Astrocyte (in vitro differentiated cells and primary cell): ENCODE measurements at regions not wholly inside any gene's neighbourhood (a gene's known extent, or its start where the extent isn't known, plus 50 kb on each side); places are given as distances from the start of the nearest gene placed in this dataset.

Experiments used
- DNase-seq: peaks from one replicate; pipeline ENCODE4 v3.0.0-alpha.2; 2010; ENCODE audit warnings: low read depth
- FAIRE-seq: peaks from 2 replicates; lab custom pipeline; 2011; peaks lifted over from hg19 to GRCh38; lab: Jason Lieb, UNC
- H2AFZ ChIP-seq: 2 replicates; pipeline ENCODE4 v1.6.0; 2012; ENCODE audit warnings: low read depth, low read length, inconsistent platforms
- H3K27ac ChIP-seq: 2 replicates; pipeline ENCODE4 v1.5.1; 2011; ENCODE audit warnings: low read depth, low read length, inconsistent platforms
- H3K27me3 ChIP-seq: 2 replicates; pipeline ENCODE4 v1.6.0; 2011; ENCODE audit warnings: low read length, inconsistent platforms; ENCODE audit not compliant: insufficient read depth
- H3K36me3 ChIP-seq: 2 replicates; pipeline ENCODE4 v1.5.1; 2011; ENCODE audit warnings: low read length, inconsistent platforms; ENCODE audit not compliant: insufficient read depth
- H3K4me1 ChIP-seq: 2 replicates; pipeline ENCODE4 v1.5.1; 2011; ENCODE audit warnings: low read length, inconsistent platforms; ENCODE audit not compliant: insufficient read depth
- H3K4me2 ChIP-seq: 2 replicates; pipeline ENCODE4 v1.6.0; 2012; ENCODE audit warnings: low read length, inconsistent platforms
- H3K4me3 ChIP-seq: 2 replicates; pipeline ENCODE4 v1.5.1; 2011; ENCODE audit warnings: low read depth, mild to moderate bottlenecking, low read length, inconsistent platforms; ENCODE audit not compliant: insufficient read depth
- H3K79me2 ChIP-seq: 2 replicates; pipeline ENCODE4 v1.6.0; 2012; ENCODE audit warnings: mild to moderate bottlenecking, low read length, inconsistent platforms; ENCODE audit not compliant: insufficient read depth
- H3K9ac ChIP-seq: 2 replicates; pipeline ENCODE4 v1.6.0; 2012; ENCODE audit warnings: mild to moderate bottlenecking, low read length, inconsistent platforms
- H3K9me3 ChIP-seq: 2 replicates; pipeline ENCODE4 v1.5.1; 2012; ENCODE audit warnings: low read depth, mild to moderate bottlenecking, low read length, inconsistent platforms; ENCODE audit not compliant: insufficient read depth
- H4K20me1 ChIP-seq: 2 replicates; pipeline ENCODE4 v1.6.0; 2012; ENCODE audit warnings: low read length, inconsistent platforms; ENCODE audit not compliant: insufficient read depth
- H3K27ac Mint-ChIP-seq: one replicate; pipeline ENCODE4 v1.8.0; 2021; ENCODE audit warnings: mild to moderate bottlenecking, mixed read lengths; ENCODE audit not compliant: unreplicated experiment
- H3K27me3 Mint-ChIP-seq: one replicate; pipeline ENCODE4 v1.8.0; 2021; ENCODE audit warnings: low read depth, mixed read lengths; ENCODE audit not compliant: unreplicated experiment
- H3K36me3 Mint-ChIP-seq: one replicate; pipeline ENCODE4 v1.8.0; 2021; ENCODE audit warnings: low read depth, mixed read lengths; ENCODE audit not compliant: unreplicated experiment
- H3K4me1 Mint-ChIP-seq: one replicate; pipeline ENCODE4 v1.8.0; 2021; ENCODE audit warnings: low read depth, mixed read lengths; ENCODE audit not compliant: unreplicated experiment
- H3K4me3 Mint-ChIP-seq: one replicate; pipeline ENCODE4 v1.8.0; 2021; ENCODE audit warnings: mild to moderate bottlenecking, moderate library complexity, mixed read lengths; ENCODE audit not compliant: unreplicated experiment
- H3K9me3 Mint-ChIP-seq: one replicate; pipeline ENCODE4 v1.8.0; 2021; ENCODE audit warnings: mild to moderate bottlenecking, mixed read lengths; ENCODE audit not compliant: unreplicated experiment
- EZH2 ChIP-seq: IDR thresholded peaks from 2 replicates; pipeline ENCODE4 v1.6.1; 2012; ENCODE audit warnings: mild to moderate bottlenecking, low read length, inconsistent platforms; ENCODE audit not compliant: insufficient read depth
- TF ChIP-seq, protein P1 (sequence below): IDR thresholded peaks from 2 replicates; pipeline ENCODE4 v1.5.1; 2011; ENCODE audit warnings: low read depth, mild to moderate bottlenecking, inconsistent platforms, low read length, moderate library complexity; ENCODE audit not compliant: insufficient read depth

DNA sequence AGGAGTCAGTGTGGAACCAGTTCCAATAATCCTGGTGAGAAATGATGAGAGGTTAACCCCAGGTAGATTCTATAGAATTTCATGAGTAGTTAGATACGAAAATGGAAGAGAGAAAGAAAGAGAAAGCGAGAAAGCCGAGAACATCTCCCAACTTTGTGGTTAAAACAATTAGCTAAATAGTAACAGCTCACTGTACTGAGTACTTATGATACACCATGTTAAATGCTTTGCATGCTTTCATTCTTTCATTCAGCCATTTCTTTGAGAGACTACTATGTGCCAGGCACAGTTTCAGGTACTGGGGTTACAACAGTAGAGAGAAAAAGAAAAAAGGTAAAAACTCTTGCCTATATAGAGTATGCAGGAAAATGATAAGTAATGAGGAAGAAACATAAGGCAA is 109.7 kb upstream of the SYT6 start:
- Histone ChIP-seq H3K4me1 (no peaks in the 10 kb centered on the region), H2AFZ (no peak overlapping the region), H3K9me3 (no peaks in the 10 kb centered on the region), H3K27me3 (peaks cover 10% of the 10 kb centered on the region), H4K20me1 (no peaks in the 10 kb centered on the region), H3K79me2 (no peaks in the 10 kb centered on the region), H3K36me3 (no peaks in the 10 kb centered on the region), H3K4me2 (no peak overlapping the region), H3K4me3 (no peak overlapping the region), H3K27ac (no peak overlapping the region), H3K9ac (no peak overlapping the region)
- Mint-ChIP-seq H3K36me3 (no peaks in the 10 kb centered on the region), H3K27ac (no peak overlapping the region), H3K4me3 (no peak overlapping the region), H3K9me3 (peaks cover 2% of the 10 kb centered on the region), H3K4me1 (no peaks in the 10 kb centered on the region), H3K27me3 (peaks cover 26% of the 10 kb centered on the region)
- TF ChIP-seq, protein P1, sequence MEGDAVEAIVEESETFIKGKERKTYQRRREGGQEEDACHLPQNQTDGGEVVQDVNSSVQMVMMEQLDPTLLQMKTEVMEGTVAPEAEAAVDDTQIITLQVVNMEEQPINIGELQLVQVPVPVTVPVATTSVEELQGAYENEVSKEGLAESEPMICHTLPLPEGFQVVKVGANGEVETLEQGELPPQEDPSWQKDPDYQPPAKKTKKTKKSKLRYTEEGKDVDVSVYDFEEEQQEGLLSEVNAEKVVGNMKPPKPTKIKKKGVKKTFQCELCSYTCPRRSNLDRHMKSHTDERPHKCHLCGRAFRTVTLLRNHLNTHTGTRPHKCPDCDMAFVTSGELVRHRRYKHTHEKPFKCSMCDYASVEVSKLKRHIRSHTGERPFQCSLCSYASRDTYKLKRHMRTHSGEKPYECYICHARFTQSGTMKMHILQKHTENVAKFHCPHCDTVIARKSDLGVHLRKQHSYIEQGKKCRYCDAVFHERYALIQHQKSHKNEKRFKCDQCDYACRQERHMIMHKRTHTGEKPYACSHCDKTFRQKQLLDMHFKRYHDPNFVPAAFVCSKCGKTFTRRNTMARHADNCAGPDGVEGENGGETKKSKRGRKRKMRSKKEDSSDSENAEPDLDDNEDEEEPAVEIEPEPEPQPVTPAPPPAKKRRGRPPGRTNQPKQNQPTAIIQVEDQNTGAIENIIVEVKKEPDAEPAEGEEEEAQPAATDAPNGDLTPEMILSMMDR = no peak
- no peak for FAIRE-seq
- no peak for DNase-seq

DNA sequence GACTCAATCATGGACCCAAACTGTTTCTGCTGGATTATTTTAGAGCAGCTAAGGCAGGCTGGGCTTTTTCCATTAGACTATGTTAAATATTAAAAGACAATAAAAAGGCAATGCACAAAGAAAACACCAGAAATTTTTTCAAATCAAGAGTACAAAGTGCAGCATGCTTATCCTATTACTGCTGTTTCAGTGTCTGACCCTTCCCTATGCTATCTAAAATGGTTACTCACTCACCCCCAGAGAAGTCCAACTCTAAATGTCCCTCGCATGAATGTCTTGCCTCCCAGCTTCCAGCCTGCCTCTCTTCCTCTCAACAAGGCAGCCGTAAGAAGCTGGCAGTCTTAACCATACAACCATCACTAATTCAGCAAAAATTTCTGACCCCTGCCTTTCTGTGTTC is 108.7 kb upstream of the SYT6 start:
- no peak overlapping the region for H3K4me2 ChIP-seq
- H3K4me3 ChIP-seq = no peak overlapping the region
- Mint-ChIP-seq H3K4me1 (no peaks in the 10 kb centered on the region), H3K27me3 (peaks cover 28% of the 10 kb centered on the region), H3K4me3 (no peak overlapping the region), H3K36me3 (no peaks in the 10 kb centered on the region), H3K27ac (no peak overlapping the region), H3K9me3 (peaks cover 5% of the 10 kb centered on the region)
- no peaks in the 10 kb centered on the region for H3K36me3 ChIP-seq
- TF ChIP-seq, protein P1 = no peak
- TF ChIP-seq EZH2 = no peak
- H4K20me1 ChIP-seq = no peaks in the 10 kb centered on the region
- H3K27ac ChIP-seq = no peak overlapping the region
- no peak overlapping the region for H3K9ac ChIP-seq
- H3K4me1 ChIP-seq = no peaks in the 10 kb centered on the region
- DNase-seq = no peak
- no peak for FAIRE-seq
- no peaks in the 10 kb centered on the region for H3K9me3 ChIP-seq
- peaks cover 10% of the 10 kb centered on the region for H3K27me3 ChIP-seq
- no peaks in the 10 kb centered on the region for H3K79me2 ChIP-seq
- no peak overlapping the region for H2AFZ ChIP-seq

DNA sequence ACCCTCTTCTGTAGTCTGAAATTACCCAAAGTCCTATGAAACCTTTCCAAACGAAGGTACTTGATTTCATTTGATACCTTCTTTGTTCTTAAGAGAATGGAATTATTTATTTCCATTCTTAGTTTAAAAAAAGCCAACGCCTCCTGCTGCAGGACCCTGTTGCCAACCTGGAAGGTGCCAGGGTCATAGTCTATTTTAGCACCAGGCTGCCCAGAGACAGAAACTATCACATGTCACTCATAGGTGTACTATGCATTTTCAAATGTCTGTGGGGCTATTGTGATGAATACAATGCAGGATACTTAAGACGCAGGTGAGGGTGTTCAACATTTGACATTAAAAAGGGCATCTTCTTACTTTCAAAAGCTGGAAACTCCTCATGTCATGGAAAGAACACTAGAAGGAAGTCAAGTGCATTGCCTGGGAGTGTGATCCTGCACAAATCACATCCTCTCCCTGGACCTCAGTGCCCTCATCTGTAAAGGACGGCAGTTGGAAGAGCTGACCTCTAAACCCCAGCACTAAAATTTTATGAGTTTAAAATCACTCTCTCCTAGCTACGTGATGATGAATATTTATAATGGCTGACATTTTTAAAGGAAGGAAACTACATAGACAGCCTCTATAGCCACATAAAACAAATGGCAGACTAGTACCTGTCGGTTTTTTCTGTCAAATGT is 107.3 kb upstream of the SYT6 start:
- Histone ChIP-seq H3K36me3 (no peaks in the 10 kb centered on the region), H3K4me1 (no peaks in the 10 kb centered on the region), H3K9ac (no peak overlapping the region), H3K9me3 (no peaks in the 10 kb centered on the region), H3K27ac (no peak overlapping the region), H2AFZ (no peak overlapping the region), H3K4me3 (no peak overlapping the region), H3K27me3 (peaks cover 5% of the 10 kb centered on the region), H3K4me2 (no peak overlapping the region), H4K20me1 (no peaks in the 10 kb centered on the region), H3K79me2 (no peaks in the 10 kb centered on the region)
- no peak overlapping the region for H3K27ac Mint-ChIP-seq
- H3K36me3 Mint-ChIP-seq = peaks cover 3% of the 10 kb centered on the region
- DNase-seq (no peak), FAIRE-seq (no peak)
- H3K9me3 Mint-ChIP-seq = peaks cover 3% of the 10 kb centered on the region
- TF ChIP-seq, protein P1 = no peak
- H3K27me3 Mint-ChIP-seq = peaks cover 26% of the 10 kb centered on the region
- H3K4me1 Mint-ChIP-seq = no peaks in the 10 kb centered on the region
- H3K4me3 Mint-ChIP-seq = no peak overlapping the region
